H9 (cell line): ENCODE measurements at regions not wholly inside any gene's neighbourhood (a gene's known extent, or its start where the extent isn't known, plus 50 kb on each side); places are given as distances from the start of the nearest gene placed in this dataset.

ENCODE experiments used
- DNase-seq: peaks from one replicate; pipeline ENCODE4 v3.0.0-alpha.2; 2017
- H2AFZ ChIP-seq: one replicate; pipeline ENCODE4 v1.6.1; 2013; ENCODE audit warnings: mild to moderate bottlenecking, low read length, control low read depth, moderate library complexity
- H2AK5ac ChIP-seq: 2 replicates; pipeline ENCODE4 v1.6.1; 2013; ENCODE audit warnings: low read length, control low read depth, mixed read lengths; ENCODE audit not compliant: insufficient read length
- H2BK120ac ChIP-seq: one replicate; pipeline ENCODE4 v1.6.1; 2013; ENCODE audit warnings: low read depth, mild to moderate bottlenecking, low read length, control low read depth, inconsistent platforms; ENCODE audit not compliant: poor library complexity, severe bottlenecking
- H2BK12ac ChIP-seq: 2 replicates; pipeline ENCODE4 v1.6.1; 2013; ENCODE audit warnings: low read length, control low read depth, mixed read lengths, low read depth; ENCODE audit not compliant: insufficient read length
- H2BK15ac ChIP-seq: 2 replicates; pipeline ENCODE4 v1.6.1; 2013; ENCODE audit warnings: low read depth, low read length, control low read depth
- H2BK20ac ChIP-seq: one replicate; pipeline ENCODE4 v1.6.1; 2013; ENCODE audit warnings: low read depth, mild to moderate bottlenecking, low read length, control low read depth, inconsistent platforms; ENCODE audit not compliant: poor library complexity, severe bottlenecking
- H2BK5ac ChIP-seq: 2 replicates; pipeline ENCODE4 v1.6.1; 2013; ENCODE audit warnings: low read length, control low read depth, mixed read lengths; ENCODE audit not compliant: insufficient read length
- H3K14ac ChIP-seq: 2 replicates; pipeline ENCODE4 v1.6.1; 2013; ENCODE audit warnings: low read length, control low read depth; ENCODE audit not compliant: insufficient read depth
- H3K18ac ChIP-seq: 2 replicates; pipeline ENCODE4 v1.6.1; 2013; ENCODE audit warnings: low read depth, mild to moderate bottlenecking, mixed read lengths, low read length, control low read depth; ENCODE audit not compliant: insufficient read length
- H3K23ac ChIP-seq: 2 replicates; pipeline ENCODE4 v1.6.1; 2013; ENCODE audit warnings: low read length, control low read depth, mixed read lengths, low read depth; ENCODE audit not compliant: insufficient read length
- H3K23me2 ChIP-seq: 2 replicates; pipeline ENCODE4 v1.6.1; 2013; ENCODE audit warnings: low read depth, mild to moderate bottlenecking, mixed read lengths, low read length, control low read depth; ENCODE audit not compliant: insufficient read length, poor library complexity, severe bottlenecking
- H3K27ac ChIP-seq: 2 replicates; pipeline ENCODE4 v1.5.1; 2013; ENCODE audit warnings: low read length, control low read depth, mixed read lengths, low read depth; ENCODE audit not compliant: insufficient read length
- H3K27me3 ChIP-seq: 2 replicates; pipeline ENCODE4 v1.6.1; 2013; ENCODE audit warnings: low read length, control low read depth, inconsistent platforms; ENCODE audit not compliant: insufficient read depth
- H3K4ac ChIP-seq: 2 replicates; pipeline ENCODE4 v1.6.1; 2013; ENCODE audit warnings: low read depth, mild to moderate bottlenecking, control low read depth, inconsistent platforms, low read length, moderate library complexity
- H3K4me1 ChIP-seq: 2 replicates; pipeline ENCODE4 v1.6.1; 2013; ENCODE audit warnings: low read length, control low read depth, inconsistent platforms; ENCODE audit not compliant: insufficient read depth
- H3K4me2 ChIP-seq: 2 replicates; pipeline ENCODE4 v1.6.1; 2013; ENCODE audit warnings: low read length, control low read depth, mixed read lengths; ENCODE audit not compliant: insufficient read length, insufficient read depth
- H3K56ac ChIP-seq: 2 replicates; pipeline ENCODE4 v1.6.1; 2013; ENCODE audit warnings: low read depth, mild to moderate bottlenecking, mixed read lengths, low read length, control low read depth; ENCODE audit not compliant: insufficient read length
- H3K79me1 ChIP-seq: 2 replicates; pipeline ENCODE4 v1.6.1; 2013; ENCODE audit warnings: low read depth, mild to moderate bottlenecking, moderate library complexity, low read length, control low read depth, inconsistent platforms; ENCODE audit not compliant: insufficient read depth, poor library complexity, severe bottlenecking
- H3K79me2 ChIP-seq: 2 replicates; pipeline ENCODE4 v1.6.1; 2013; ENCODE audit warnings: low read length, control low read depth, inconsistent platforms; ENCODE audit not compliant: insufficient read depth
- H3K9ac ChIP-seq: 2 replicates; pipeline ENCODE4 v1.6.1; 2013; ENCODE audit warnings: low read length, control low read depth, mixed read lengths; ENCODE audit not compliant: insufficient read length; ENCODE audit errors: extremely low read depth
- H3K9me3 ChIP-seq: one replicate; pipeline ENCODE4 v1.6.1; 2013; ENCODE audit warnings: low read depth, low read length, inconsistent platforms; ENCODE audit not compliant: control insufficient read depth
- H3T11ph ChIP-seq: one replicate; pipeline ENCODE4 v1.6.1; 2013; ENCODE audit warnings: mild to moderate bottlenecking, low read length, control low read depth, inconsistent platforms
- H4K20me1 ChIP-seq: one replicate; pipeline ENCODE4 v1.6.1; 2013; ENCODE audit not compliant: control insufficient read depth, insufficient read length, insufficient read depth
- H4K5ac ChIP-seq: 2 replicates; pipeline ENCODE4 v1.6.1; 2013; ENCODE audit warnings: low read depth, mild to moderate bottlenecking, mixed read lengths, low read length, control low read depth; ENCODE audit not compliant: insufficient read length
- H4K8ac ChIP-seq: replicated peaks from 2 replicates; pipeline ENCODE4 v1.6.1; 2013; ENCODE audit warnings: low read length, control low read depth, mixed read lengths, low read depth; ENCODE audit not compliant: insufficient read length
- H4K91ac ChIP-seq: 2 replicates; pipeline ENCODE4 v1.6.1; 2013; ENCODE audit warnings: low read depth, mild to moderate bottlenecking, moderate library complexity, mixed read lengths, low read length, control low read depth; ENCODE audit not compliant: insufficient read length
- H3K27ac Mint-ChIP-seq, 3 experiments: 2 replicates in 2 of 3; 3 replicates in 1 of 3; pipeline ENCODE4 v1.8.0; 2020 to 2021; ENCODE audit warnings: mixed read lengths in 3 of 3, mild to moderate bottlenecking in 1 of 3, moderate library complexity in 1 of 3
- H3K27me3 Mint-ChIP-seq: 2 replicates; pipeline ENCODE4 v1.8.0; 2021; ENCODE audit warnings: low read depth, mild to moderate bottlenecking, moderate library complexity, mixed read lengths
- H3K36me3 Mint-ChIP-seq, 3 experiments: 2 replicates in 2 of 3; 3 replicates in 1 of 3; pipeline ENCODE4 v1.8.0; 2020 to 2021; ENCODE audit warnings: low read depth in 3 of 3, mixed read lengths in 3 of 3; ENCODE audit not compliant: insufficient read depth in 1 of 3
- H3K4me1 Mint-ChIP-seq, 2 experiments: 2 replicates each; pipeline ENCODE4 v1.8.0; 2020; ENCODE audit warnings: mixed read lengths in 2 of 2
- H3K4me3 Mint-ChIP-seq, 2 experiments: 2 replicates in 1 of 2; 3 replicates in 1 of 2; pipeline ENCODE4 v1.8.0; 2020 to 2021; ENCODE audit warnings: mild to moderate bottlenecking in 2 of 2, mixed read lengths in 2 of 2, moderate library complexity in 1 of 2
- H3K9me3 Mint-ChIP-seq, 2 experiments: 2 replicates in 1 of 2; 3 replicates in 1 of 2; pipeline ENCODE4 v1.8.0; 2020; ENCODE audit warnings: mild to moderate bottlenecking in 2 of 2, mixed read lengths in 2 of 2, moderate library complexity in 1 of 2
- WGBS: extraction: QIAGEN DNeasy Blood & Tissue Kit; methylation state at CpG from one replicate; pipeline ENCODE4 v1.1.7; 2013; ENCODE audit warnings: missing lambda C conversion rate, low lambda C conversion rate, mixed read lengths; ENCODE audit not compliant: insufficient read length; ENCODE audit errors: extremely low coverage; 5-methylcytosine and 5-hydroxymethylcytosine counted together
- TF ChIP-seq, protein P1 (sequence below): fragments of 200-600 bp; sonication (generic); conservative IDR thresholded peaks from 3 replicates; pipeline ENCODE4 v1.8.0; 2021; ENCODE audit warnings: antibody characterized with exemption, mild to moderate bottlenecking

DNA sequence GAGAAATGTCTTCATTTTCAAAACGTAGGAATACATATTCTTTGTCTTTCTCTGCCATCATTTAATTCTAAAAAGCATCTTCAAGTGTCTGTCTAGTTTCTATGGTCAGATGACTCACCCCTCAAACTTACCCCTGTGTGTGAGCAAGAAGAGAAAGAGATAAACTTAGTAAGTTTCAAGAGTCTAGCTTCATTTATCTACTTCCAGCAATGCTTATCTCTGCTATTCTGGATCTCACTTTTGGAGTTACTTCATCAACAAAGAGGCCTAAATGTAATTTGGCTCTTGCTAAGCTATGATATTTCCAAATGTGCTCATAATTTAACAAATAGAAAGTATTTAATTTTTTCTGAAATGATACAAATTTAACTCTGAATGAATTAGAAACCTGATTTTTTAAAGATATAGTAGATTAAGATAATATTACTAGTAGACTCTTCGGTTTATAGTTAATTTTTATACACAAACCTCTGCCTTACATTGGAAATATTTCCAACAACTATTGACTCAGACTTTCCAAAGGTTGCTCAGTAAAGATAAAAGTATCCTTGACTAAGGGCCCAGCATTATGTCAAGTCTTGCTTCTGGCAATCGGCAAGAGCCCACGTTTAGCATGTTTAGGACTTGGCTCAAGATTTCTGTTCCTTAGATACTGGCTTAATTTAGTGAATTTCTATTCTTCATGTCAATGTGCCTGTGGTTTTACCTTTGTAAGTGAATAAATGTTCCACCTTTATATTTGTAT, 1511.0 kb upstream of the SLC10A2 start:
- TF ChIP-seq, protein P1, sequence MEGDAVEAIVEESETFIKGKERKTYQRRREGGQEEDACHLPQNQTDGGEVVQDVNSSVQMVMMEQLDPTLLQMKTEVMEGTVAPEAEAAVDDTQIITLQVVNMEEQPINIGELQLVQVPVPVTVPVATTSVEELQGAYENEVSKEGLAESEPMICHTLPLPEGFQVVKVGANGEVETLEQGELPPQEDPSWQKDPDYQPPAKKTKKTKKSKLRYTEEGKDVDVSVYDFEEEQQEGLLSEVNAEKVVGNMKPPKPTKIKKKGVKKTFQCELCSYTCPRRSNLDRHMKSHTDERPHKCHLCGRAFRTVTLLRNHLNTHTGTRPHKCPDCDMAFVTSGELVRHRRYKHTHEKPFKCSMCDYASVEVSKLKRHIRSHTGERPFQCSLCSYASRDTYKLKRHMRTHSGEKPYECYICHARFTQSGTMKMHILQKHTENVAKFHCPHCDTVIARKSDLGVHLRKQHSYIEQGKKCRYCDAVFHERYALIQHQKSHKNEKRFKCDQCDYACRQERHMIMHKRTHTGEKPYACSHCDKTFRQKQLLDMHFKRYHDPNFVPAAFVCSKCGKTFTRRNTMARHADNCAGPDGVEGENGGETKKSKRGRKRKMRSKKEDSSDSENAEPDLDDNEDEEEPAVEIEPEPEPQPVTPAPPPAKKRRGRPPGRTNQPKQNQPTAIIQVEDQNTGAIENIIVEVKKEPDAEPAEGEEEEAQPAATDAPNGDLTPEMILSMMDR: no peak
- H3K9me3 ChIP-seq: no peaks in the 10 kb centered on the region
- no peak overlapping the region for H3K23ac ChIP-seq
- H3K23me2 ChIP-seq: no peaks in the 10 kb centered on the region
- H2BK20ac ChIP-seq: no peak overlapping the region
- no peak overlapping the region for H3K56ac ChIP-seq
- no peak overlapping the region for H4K8ac ChIP-seq
- no peak overlapping the region for H3K14ac ChIP-seq
- DNase-seq: no peak
- no peaks in the 10 kb centered on the region for H3K79me1 ChIP-seq
- H2AK5ac ChIP-seq: no peak overlapping the region
- no peak overlapping the region for H3K4ac ChIP-seq
- H2BK12ac ChIP-seq: no peak overlapping the region
- H3K4me2 ChIP-seq: no peak overlapping the region
- H3K27me3 Mint-ChIP-seq: no peaks in the 10 kb centered on the region; the same call in 1 of the 2 replicates
- no peaks in the 10 kb centered on the region; a peak in 1 of 7 replicates for H3K36me3 Mint-ChIP-seq
- no peaks in the 10 kb centered on the region for H3K79me2 ChIP-seq
- no peak overlapping the region for H3K18ac ChIP-seq
- H3K4me1 Mint-ChIP-seq: 0 out of 4 replicates have a peak, but pooled peaks cover 0 to 2% of the 10 kb centered on the region in 2 experiments
- H2AFZ ChIP-seq: no peak overlapping the region
- H3K27me3 ChIP-seq: no peaks in the 10 kb centered on the region
- H2BK120ac ChIP-seq: no peak overlapping the region
- no peak overlapping the region for H4K5ac ChIP-seq
- WGBS: no CpG with 5 or more reads among the region's 4 CpGs
- H4K20me1 ChIP-seq: no peaks in the 10 kb centered on the region
- no peak overlapping the region for H3K9ac ChIP-seq
- no peak overlapping the region for H3K27ac Mint-ChIP-seq
- no peak overlapping the region for H3K4me3 Mint-ChIP-seq
- H3K4me1 ChIP-seq: no peaks in the 10 kb centered on the region
- H4K91ac ChIP-seq: no peak overlapping the region
- no peak overlapping the region for H2BK15ac ChIP-seq
- H2BK5ac ChIP-seq: no peak overlapping the region
- no peak overlapping the region for H3K27ac ChIP-seq
- H3T11ph ChIP-seq: no peak overlapping the region
- no peaks in the 10 kb centered on the region for H3K9me3 Mint-ChIP-seq
